ENCODE measurements at regions not wholly inside any gene's neighbourhood (a gene's known extent, or its start where the extent isn't known, plus 50 kb on each side); places are given as distances from the start of the nearest gene placed in this dataset.

- no peaks in the 10 kb centered on the region for H3K9me3 ChIP-seq (replicated peaks; ENCODE audit: control insufficient read depth, insufficient read depth, low read depth, low read length)
- H3K27me3 ChIP-seq (ENCODE audit: control insufficient read depth in 2 of 2, insufficient read depth in 2 of 2, low read length in 2 of 2) = no peaks in the 10 kb centered on the region
- CTCF ChIA-PET (ENCODE audit: low intra/inter-chr PET ratio) = no interaction called here
- FAIRE-seq (no peak), DNase-seq (ENCODE audit: extremely low read depth in 1 of 4, low spot score in 3 of 4) (no peak), ATAC-seq (no peak)
- POLR2A ChIA-PET = interaction anchor here (0.5 kb wide), 1 partner anchor 132 kb away, joined by 3 read pairs; no protein-coding TSS in a partner anchor
- H3K79me2 ChIP-seq (ENCODE audit: control insufficient read depth, insufficient read depth, low read length) = no peaks in the 10 kb centered on the region
- H3K4me3 ChIP-seq = no peak overlapping the region
- peaks cover 0 to 6% of the 10 kb centered on the region in 2 experiments; a peak in 1 of 5 replicates for H3K4me1 ChIP-seq (replicated peaks in 1 of 2; ENCODE audit: control insufficient read depth in 2 of 2, insufficient read depth in 2 of 2, low read length in 2 of 2)
- H4K20me1 ChIP-seq (replicated peaks; ENCODE audit: control insufficient read depth, insufficient read depth, low read length) = no peaks in the 10 kb centered on the region
- no peaks in the 10 kb centered on the region for H3K36me3 ChIP-seq (ENCODE audit: control insufficient read depth, insufficient read depth, low read length)
- H3K27ac ChIP-seq (ENCODE audit: extremely low read depth, low read depth, low read length) = no peak overlapping the region
- H3K4me2 ChIP-seq (ENCODE audit: insufficient read depth, low read length) = no peak overlapping the region
- no peaks in the 10 kb centered on the region for H3K9me1 ChIP-seq (ENCODE audit: control insufficient read depth, insufficient read depth, low read length)
- intact Hi-C loops (cut with micrococcal nuclease) (loop anchor here (2.0 to 10.0 kb wide), 3 partner anchors 65 to 1447 kb away; no protein-coding TSS in a partner anchor), in situ Hi-C loops (cut with MboI) (loop anchor here (10.0 kb wide), 1 partner anchor 413 kb away; no protein-coding TSS in a partner anchor)
- H2AFZ ChIP-seq (ENCODE audit: low read depth, low read length) = no peak overlapping the region
- BruUV-seq (replicated peaks) = no TSS peak
- 13% methylated on average over 1 of the region's 1 CpG for WGBS (ENCODE audit: insufficient coverage, low coverage, missing lambda C conversion rate)
- H3K9ac ChIP-seq (ENCODE audit: insufficient read depth in 1 of 2, low read depth in 2 of 2, low read length in 2 of 2) = no peak overlapping the region
- TF ChIP-seq ZNF449 (CRISPR knock-in tag; IDR thresholded peaks at IDR 0.05) (no peak), NEUROD1 (IDR thresholded peaks at IDR 0.05; ENCODE audit: borderline replicate concordance, low read depth, low read length, partially characterized antibody) (no peak), BACH1 (tag; IDR thresholded peaks at IDR 0.05) (no peak), ZBTB7A (IDR thresholded peaks at IDR 0.05; ENCODE audit: borderline replicate concordance, control insufficient read depth, low read depth, low read length) (no peak), NFIX (CRISPR knock-in tag; IDR thresholded peaks at IDR 0.05; ENCODE audit: low read depth) (no peak), THAP7 (CRISPR knock-in tag; IDR thresholded peaks at IDR 0.05) (no peak), U2AF2 (optimal IDR thresholded peaks at IDR 0.05; ENCODE audit: low read depth, low read length) (no peak), SLC30A9 (CRISPR knock-in tag; IDR thresholded peaks at IDR 0.05) (no peak), SMAD1 (IDR thresholded peaks at IDR 0.05; ENCODE audit: low read depth, low read length, partially characterized antibody) (no peak), STAT5A (IDR thresholded peaks at IDR 0.05; ENCODE audit: borderline replicate concordance, low read length) (no peak), ZFP36 (IDR thresholded peaks at IDR 0.05; ENCODE audit: low read depth, low read length, partially characterized antibody) (no peak)
- TF ChIP-seq, protein P1, sequence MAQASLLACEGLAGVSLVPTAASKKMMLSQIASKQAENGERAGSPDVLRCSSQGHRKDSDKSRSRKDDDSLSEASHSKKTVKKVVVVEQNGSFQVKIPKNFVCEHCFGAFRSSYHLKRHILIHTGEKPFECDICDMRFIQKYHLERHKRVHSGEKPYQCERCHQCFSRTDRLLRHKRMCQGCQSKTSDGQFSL (CRISPR knock-in tag; IDR thresholded peaks at IDR 0.05) = no peak
- TF ChIP-seq, protein P1 (tag; IDR thresholded peaks at IDR 0.05) = no peak
- TF ChIP-seq, protein P2, sequence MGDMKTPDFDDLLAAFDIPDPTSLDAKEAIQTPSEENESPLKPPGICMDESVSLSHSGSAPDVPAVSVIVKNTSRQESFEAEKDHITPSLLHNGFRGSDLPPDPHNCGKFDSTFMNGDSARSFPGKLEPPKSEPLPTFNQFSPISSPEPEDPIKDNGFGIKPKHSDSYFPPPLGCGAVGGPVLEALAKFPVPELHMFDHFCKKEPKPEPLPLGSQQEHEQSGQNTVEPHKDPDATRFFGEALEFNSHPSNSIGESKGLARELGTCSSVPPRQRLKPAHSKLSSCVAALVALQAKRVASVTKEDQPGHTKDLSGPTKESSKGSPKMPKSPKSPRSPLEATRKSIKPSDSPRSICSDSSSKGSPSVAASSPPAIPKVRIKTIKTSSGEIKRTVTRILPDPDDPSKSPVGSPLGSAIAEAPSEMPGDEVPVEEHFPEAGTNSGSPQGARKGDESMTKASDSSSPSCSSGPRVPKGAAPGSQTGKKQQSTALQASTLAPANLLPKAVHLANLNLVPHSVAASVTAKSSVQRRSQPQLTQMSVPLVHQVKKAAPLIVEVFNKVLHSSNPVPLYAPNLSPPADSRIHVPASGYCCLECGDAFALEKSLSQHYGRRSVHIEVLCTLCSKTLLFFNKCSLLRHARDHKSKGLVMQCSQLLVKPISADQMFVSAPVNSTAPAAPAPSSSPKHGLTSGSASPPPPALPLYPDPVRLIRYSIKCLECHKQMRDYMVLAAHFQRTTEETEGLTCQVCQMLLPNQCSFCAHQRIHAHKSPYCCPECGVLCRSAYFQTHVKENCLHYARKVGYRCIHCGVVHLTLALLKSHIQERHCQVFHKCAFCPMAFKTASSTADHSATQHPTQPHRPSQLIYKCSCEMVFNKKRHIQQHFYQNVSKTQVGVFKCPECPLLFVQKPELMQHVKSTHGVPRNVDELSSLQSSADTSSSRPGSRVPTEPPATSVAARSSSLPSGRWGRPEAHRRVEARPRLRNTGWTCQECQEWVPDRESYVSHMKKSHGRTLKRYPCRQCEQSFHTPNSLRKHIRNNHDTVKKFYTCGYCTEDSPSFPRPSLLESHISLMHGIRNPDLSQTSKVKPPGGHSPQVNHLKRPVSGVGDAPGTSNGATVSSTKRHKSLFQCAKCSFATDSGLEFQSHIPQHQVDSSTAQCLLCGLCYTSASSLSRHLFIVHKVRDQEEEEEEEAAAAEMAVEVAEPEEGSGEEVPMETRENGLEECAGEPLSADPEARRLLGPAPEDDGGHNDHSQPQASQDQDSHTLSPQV (IDR thresholded peaks at IDR 0.05) = no peak
- TF ChIP-seq, protein P3, sequence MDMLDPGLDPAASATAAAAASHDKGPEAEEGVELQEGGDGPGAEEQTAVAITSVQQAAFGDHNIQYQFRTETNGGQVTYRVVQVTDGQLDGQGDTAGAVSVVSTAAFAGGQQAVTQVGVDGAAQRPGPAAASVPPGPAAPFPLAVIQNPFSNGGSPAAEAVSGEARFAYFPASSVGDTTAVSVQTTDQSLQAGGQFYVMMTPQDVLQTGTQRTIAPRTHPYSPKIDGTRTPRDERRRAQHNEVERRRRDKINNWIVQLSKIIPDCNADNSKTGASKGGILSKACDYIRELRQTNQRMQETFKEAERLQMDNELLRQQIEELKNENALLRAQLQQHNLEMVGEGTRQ (CRISPR knock-in tag; IDR thresholded peaks at IDR 0.05) = no peak
Observed at GRCh38 chr3:176937994-176938393, 259.3 kb downstream of the TBL1XR1 start.

Data from K562 (cell line).